ENCODE measurements at regions not wholly inside any gene's neighbourhood (a gene's known extent, or its start where the extent isn't known, plus 50 kb on each side); places are given as distances from the start of the nearest gene placed in this dataset.

GRCh38 chrX:35675151-35675550, 123.0 kb upstream of the MAGEB16 start:
- TF ChIP-seq SMAD3 (CRISPR knock-in tag; IDR thresholded peaks at IDR 0.05; ENCODE audit: borderline replicate concordance) (no peak), TEAD4 (CRISPR knock-in tag; IDR thresholded peaks at IDR 0.05) (no peak)
- TF ChIP-seq, protein P1, sequence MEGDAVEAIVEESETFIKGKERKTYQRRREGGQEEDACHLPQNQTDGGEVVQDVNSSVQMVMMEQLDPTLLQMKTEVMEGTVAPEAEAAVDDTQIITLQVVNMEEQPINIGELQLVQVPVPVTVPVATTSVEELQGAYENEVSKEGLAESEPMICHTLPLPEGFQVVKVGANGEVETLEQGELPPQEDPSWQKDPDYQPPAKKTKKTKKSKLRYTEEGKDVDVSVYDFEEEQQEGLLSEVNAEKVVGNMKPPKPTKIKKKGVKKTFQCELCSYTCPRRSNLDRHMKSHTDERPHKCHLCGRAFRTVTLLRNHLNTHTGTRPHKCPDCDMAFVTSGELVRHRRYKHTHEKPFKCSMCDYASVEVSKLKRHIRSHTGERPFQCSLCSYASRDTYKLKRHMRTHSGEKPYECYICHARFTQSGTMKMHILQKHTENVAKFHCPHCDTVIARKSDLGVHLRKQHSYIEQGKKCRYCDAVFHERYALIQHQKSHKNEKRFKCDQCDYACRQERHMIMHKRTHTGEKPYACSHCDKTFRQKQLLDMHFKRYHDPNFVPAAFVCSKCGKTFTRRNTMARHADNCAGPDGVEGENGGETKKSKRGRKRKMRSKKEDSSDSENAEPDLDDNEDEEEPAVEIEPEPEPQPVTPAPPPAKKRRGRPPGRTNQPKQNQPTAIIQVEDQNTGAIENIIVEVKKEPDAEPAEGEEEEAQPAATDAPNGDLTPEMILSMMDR (IDR thresholded peaks at IDR 0.05), result no peak
- TF ChIP-seq, protein P2, sequence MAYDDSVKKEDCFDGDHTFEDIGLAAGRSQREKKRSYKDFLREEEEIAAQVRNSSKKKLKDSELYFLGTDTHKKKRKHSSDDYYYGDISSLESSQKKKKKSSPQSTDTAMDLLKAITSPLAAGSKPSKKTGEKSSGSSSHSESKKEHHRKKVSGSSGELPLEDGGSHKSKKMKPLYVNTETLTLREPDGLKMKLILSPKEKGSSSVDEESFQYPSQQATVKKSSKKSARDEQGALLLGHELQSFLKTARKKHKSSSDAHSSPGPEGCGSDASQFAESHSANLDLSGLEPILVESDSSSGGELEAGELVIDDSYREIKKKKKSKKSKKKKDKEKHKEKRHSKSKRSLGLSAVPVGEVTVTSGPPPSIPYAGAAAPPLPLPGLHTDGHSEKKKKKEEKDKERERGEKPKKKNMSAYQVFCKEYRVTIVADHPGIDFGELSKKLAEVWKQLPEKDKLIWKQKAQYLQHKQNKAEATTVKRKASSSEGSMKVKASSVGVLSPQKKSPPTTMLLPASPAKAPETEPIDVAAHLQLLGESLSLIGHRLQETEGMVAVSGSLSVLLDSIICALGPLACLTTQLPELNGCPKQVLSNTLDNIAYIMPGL (CRISPR knock-in tag; IDR thresholded peaks at IDR 0.05), result no peak
